Activated T-cell treated with anti-CD3 and anti-CD28 coated beads, Interleukin-2, amount 50 U/mL, for 24 hours (primary cell): ENCODE measurements at regions not wholly inside any gene's neighbourhood (a gene's known extent, or its start where the extent isn't known, plus 50 kb on each side); places are given as distances from the start of the nearest gene placed in this dataset.
"Not testable (repeated sequence)": the region's sequence is repeated elsewhere in the genome, so short reads cannot be mapped to it uniquely, and the experiment has no call there.

Experiments
- DNase-seq: peaks from one replicate; pipeline ENCODE4 v3.0.0-alpha.2; 2020
- H3K27ac Mint-ChIP-seq: 2 replicates; pipeline ENCODE4 v1.8.0; 2020; ENCODE audit warnings: mild to moderate bottlenecking, mixed read lengths
- H3K27me3 Mint-ChIP-seq: 2 replicates; pipeline ENCODE4 v1.8.0; 2020; ENCODE audit warnings: mixed read lengths
- H3K36me3 Mint-ChIP-seq: 2 replicates; pipeline ENCODE4 v1.8.0; 2020; ENCODE audit warnings: low read depth, mixed read lengths
- H3K4me1 Mint-ChIP-seq: 2 replicates; pipeline ENCODE4 v1.8.0; 2020; ENCODE audit warnings: low read depth, mixed read lengths
- H3K4me3 Mint-ChIP-seq: 2 replicates; pipeline ENCODE4 v1.8.0; 2020; ENCODE audit warnings: mild to moderate bottlenecking, moderate library complexity, mixed read lengths
- H3K9me3 Mint-ChIP-seq: 2 replicates; pipeline ENCODE4 v1.8.0; 2020; ENCODE audit warnings: mixed read lengths

GRCh38 chr12:62191491-62192179 lies 68.6 kb upstream of the USP15 start:
- H3K4me1 Mint-ChIP-seq = peaks cover 21% of the 10 kb centered on the region
- H3K4me3 Mint-ChIP-seq = peak overlapping the region; percentile 75
- DNase-seq = peak; percentile 55
- H3K27me3 Mint-ChIP-seq = peaks cover 54% of the 10 kb centered on the region
- H3K9me3 Mint-ChIP-seq = no peaks in the 10 kb centered on the region
- peak overlapping the region; percentile 26 for H3K27ac Mint-ChIP-seq
- H3K36me3 Mint-ChIP-seq = no peaks in the 10 kb centered on the region

GRCh38 chr12:62192180-62192902 lies 67.9 kb upstream of the USP15 start:
- peaks cover 21% of the 10 kb centered on the region for H3K4me1 Mint-ChIP-seq
- H3K27me3 Mint-ChIP-seq = peaks cover 49% of the 10 kb centered on the region
- H3K9me3 Mint-ChIP-seq = no peaks in the 10 kb centered on the region
- no peaks in the 10 kb centered on the region for H3K36me3 Mint-ChIP-seq
- H3K27ac Mint-ChIP-seq = peak overlapping the region; percentile 26
- peak overlapping the region; percentile 75 for H3K4me3 Mint-ChIP-seq
- DNase-seq = peak; percentile 69

DNA sequence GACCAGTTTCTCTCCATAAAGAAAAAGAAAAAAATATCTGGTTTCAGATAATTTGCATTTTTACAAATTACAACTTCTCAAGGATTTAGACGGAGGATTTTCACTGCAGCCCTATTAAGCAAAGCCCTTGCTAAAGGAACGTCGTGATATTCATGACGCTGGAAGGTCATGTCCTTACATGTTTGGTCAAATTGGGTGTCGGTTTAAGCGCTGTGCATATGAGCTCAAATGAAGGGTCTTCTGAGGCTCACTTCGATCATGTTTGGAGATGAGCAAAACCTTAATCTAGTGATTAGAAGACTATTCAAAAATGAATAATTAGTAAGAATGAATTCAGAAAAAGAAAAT lies 67.3 kb upstream of the USP15 start:
- Mint-ChIP-seq H3K4me3 (no peak overlapping the region), H3K27ac (no peak overlapping the region), H3K27me3 (peaks cover 44% of the 10 kb centered on the region), H3K9me3 (no peaks in the 10 kb centered on the region), H3K4me1 (peaks cover 21% of the 10 kb centered on the region), H3K36me3 (no peaks in the 10 kb centered on the region)
- no peak for DNase-seq

GRCh38 chr12:62194031-62194430 lies 66.2 kb upstream of the USP15 start:
- H3K4me3 Mint-ChIP-seq = no peak overlapping the region
- no peak for DNase-seq
- H3K27ac Mint-ChIP-seq = no peak overlapping the region
- no peaks in the 10 kb centered on the region for H3K9me3 Mint-ChIP-seq
- H3K27me3 Mint-ChIP-seq = peaks cover 38% of the 10 kb centered on the region
- peaks cover 21% of the 10 kb centered on the region for H3K4me1 Mint-ChIP-seq
- H3K36me3 Mint-ChIP-seq = no peaks in the 10 kb centered on the region

DNA sequence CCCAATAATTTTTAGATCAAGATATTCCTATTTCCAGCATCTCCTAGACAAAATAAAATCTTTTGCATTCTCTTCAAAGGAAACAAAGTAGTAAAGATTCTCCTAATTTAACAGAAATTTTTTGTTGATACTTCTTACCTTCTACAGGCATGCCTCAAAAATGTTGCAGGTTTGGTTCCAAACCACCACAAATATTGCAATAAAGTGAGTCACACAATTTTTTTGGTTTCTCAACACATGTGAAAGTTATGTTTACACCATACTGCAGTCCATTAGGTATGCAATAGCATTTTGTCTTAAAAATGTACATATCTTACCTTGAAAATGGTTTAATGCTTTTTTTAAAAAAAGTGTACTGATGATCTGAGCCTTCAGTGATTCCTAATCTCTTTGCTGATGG lies 65.6 kb upstream of the USP15 start:
- Mint-ChIP-seq H3K27ac (no peak overlapping the region), H3K27me3 (peaks cover 34% of the 10 kb centered on the region), H3K36me3 (no peaks in the 10 kb centered on the region), H3K9me3 (no peaks in the 10 kb centered on the region), H3K4me3 (no peak overlapping the region), H3K4me1 (peaks cover 21% of the 10 kb centered on the region)
- no peak for DNase-seq

GRCh38 chr12:62196146-62196545 lies 64.1 kb upstream of the USP15 start:
- H3K4me3 Mint-ChIP-seq = no peak overlapping the region
- peaks cover 15% of the 10 kb centered on the region for H3K4me1 Mint-ChIP-seq
- H3K36me3 Mint-ChIP-seq = no peaks in the 10 kb centered on the region
- peaks cover 11% of the 10 kb centered on the region for H3K9me3 Mint-ChIP-seq
- peaks cover 20% of the 10 kb centered on the region for H3K27me3 Mint-ChIP-seq
- DNase-seq = no peak
- H3K27ac Mint-ChIP-seq = no peak overlapping the region

DNA sequence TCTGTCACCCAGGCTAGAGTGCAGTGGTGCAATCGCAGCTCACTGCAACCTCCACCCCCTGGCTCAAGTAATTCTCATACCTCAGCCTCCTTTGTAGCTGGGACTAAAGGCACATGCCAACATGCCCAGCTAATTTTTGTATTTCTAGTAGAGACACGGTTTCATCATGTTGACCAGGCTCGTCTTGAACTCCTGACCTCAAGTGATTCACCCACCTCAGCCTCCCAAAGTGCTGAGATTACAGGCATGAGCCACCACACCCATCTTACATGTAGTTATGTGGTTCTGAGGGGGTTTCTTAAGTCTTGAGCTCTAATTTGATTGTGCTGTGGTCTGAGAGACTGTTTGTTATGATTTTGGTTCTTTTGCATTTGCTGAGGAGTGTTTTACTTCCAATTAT lies 57.3 kb upstream of the USP15 start:
- H3K27me3 Mint-ChIP-seq, H3K4me3 Mint-ChIP-seq, DNase-seq, H3K4me1 Mint-ChIP-seq, H3K27ac Mint-ChIP-seq, H3K36me3 Mint-ChIP-seq: not testable (repeated sequence)
- H3K9me3 Mint-ChIP-seq = peaks cover 30% of the 10 kb centered on the region

- DNase-seq = no peak
- H3K27me3 Mint-ChIP-seq = peaks cover 4% of the 10 kb centered on the region
- H3K9me3 Mint-ChIP-seq = peaks cover 27% of the 10 kb centered on the region
- H3K27ac Mint-ChIP-seq = no peak overlapping the region
- no peak overlapping the region for H3K4me3 Mint-ChIP-seq
- H3K4me1 Mint-ChIP-seq = peaks cover 2% of the 10 kb centered on the region
- no peaks in the 10 kb centered on the region for H3K36me3 Mint-ChIP-seq
These were observed 54.9 kb upstream of the USP15 start for GRCh38 chr12:62205346-62205745.

DNA sequence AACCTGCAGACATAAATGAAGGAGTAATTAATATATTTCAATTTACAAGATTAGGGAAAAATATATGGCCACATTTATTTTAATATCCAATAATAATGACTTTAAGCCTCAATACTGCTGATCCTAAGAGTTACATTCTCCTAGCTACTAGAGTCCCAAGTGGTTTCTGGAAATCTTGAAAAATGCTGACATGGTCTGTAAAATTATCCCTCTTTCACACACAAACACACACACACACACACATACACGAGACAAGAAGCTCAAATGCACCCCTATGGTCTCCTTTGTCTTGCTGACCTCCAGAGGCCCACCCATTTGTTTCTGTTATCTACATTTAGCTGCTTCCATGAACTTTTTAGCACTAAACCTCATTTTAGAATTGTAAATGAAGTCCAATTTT lies 53.0 kb upstream of the USP15 start:
- no peak for DNase-seq
- H3K27me3 Mint-ChIP-seq = peaks cover 4% of the 10 kb centered on the region
- H3K4me1 Mint-ChIP-seq = peaks cover 5% of the 10 kb centered on the region
- H3K36me3 Mint-ChIP-seq = no peaks in the 10 kb centered on the region
- no peak overlapping the region for H3K27ac Mint-ChIP-seq
- peaks cover 19% of the 10 kb centered on the region for H3K9me3 Mint-ChIP-seq
- no peak overlapping the region for H3K4me3 Mint-ChIP-seq
